Activated T-cell treated with anti-CD3 and anti-CD28 coated beads, Interleukin-2, amount 50 U/mL, for 4 hours (primary cell): ENCODE measurements at regions not wholly inside any gene's neighbourhood (a gene's known extent, or its start where the extent isn't known, plus 50 kb on each side); places are given as distances from the start of the nearest gene placed in this dataset.
A peak's percentile ranks its signal among the peaks of the same experiment; 100 is the strongest.

Experiments used
- ATAC-seq, 2 donors: fragments of 200-7000 bp; cut with Tn5 transposase; one replicate each; pipeline ENCODE4 v1.10.0; 2021
- DNase-seq: peaks from one replicate; pipeline ENCODE4 v3.0.0-alpha.2; 2020
- H3K27me3 Mint-ChIP-seq: one replicate; pipeline ENCODE4 v1.8.0; 2021; ENCODE audit warnings: low read depth, mixed read lengths
- H3K36me3 Mint-ChIP-seq: one replicate; pipeline ENCODE4 v1.8.0; 2022; ENCODE audit warnings: mixed read lengths; ENCODE audit not compliant: insufficient read depth
- H3K4me1 Mint-ChIP-seq: one replicate; pipeline ENCODE4 v1.8.0; 2021; ENCODE audit warnings: low read depth, mixed read lengths
- H3K4me3 Mint-ChIP-seq: one replicate; pipeline ENCODE4 v1.8.0; 2021; ENCODE audit warnings: mild to moderate bottlenecking, moderate library complexity, mixed read lengths
- H3K9me3 Mint-ChIP-seq: one replicate; pipeline ENCODE4 v1.8.0; 2021; ENCODE audit warnings: mixed read lengths

DNA sequence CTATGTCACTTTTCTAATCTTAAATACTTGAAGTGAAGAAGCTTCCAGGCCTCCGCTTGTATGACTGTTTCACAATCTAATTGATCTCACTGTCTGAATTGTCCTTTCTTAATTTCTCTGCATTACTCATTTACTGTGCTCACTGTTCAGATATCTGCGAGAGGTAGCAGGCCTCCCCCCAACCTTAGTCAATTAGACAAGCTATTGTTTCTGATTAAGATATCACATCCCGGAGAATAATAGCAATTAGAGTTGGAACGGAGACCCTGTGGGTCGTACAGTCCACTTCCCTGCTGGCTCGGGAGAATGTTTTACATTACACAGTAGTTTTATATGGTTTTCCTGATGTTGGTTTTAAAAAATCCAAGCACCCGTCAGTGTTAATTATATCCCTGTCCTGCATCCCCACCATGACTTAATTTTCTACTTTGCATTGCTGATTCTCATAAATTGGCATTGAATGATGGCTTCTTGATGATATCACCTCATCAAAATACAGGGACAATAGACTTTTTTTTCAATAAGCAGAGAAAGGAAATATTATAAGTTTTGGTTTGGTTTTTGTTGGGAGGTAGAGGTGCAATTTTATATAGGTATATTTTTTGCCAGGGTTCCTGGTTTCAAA is 178.7 kb upstream of the TSHZ2 start:
- ATAC-seq = no peak
- H3K4me3 Mint-ChIP-seq = no peak overlapping the region
- no peaks in the 10 kb centered on the region for H3K36me3 Mint-ChIP-seq
- H3K4me1 Mint-ChIP-seq = no peaks in the 10 kb centered on the region
- DNase-seq = no peak
- no peaks in the 10 kb centered on the region for H3K27me3 Mint-ChIP-seq
- H3K9me3 Mint-ChIP-seq = no peaks in the 10 kb centered on the region

DNA sequence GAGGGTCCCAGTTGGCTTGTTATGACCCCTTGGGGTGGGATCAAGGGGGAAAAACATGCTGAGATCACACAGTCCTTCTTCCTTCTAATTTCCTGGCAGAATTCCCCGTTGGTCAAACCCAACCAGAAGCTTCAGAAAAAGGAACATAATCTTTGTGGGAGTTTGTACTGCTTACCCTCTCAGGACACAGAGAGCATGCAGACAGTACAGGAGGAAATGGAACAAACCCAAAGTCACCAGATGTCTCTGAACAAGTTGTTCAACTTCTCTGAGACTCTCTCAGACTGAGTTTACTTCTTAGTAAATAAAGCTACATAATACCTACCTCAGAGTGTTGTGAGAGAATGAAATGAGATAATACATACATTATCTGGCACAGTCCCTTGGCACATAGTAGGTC is 181.1 kb upstream of the TSHZ2 start:
- no peak for DNase-seq
- Mint-ChIP-seq H3K9me3 (no peaks in the 10 kb centered on the region), H3K36me3 (no peaks in the 10 kb centered on the region), H3K4me3 (no peak overlapping the region), H3K4me1 (no peaks in the 10 kb centered on the region), H3K27me3 (peaks cover 5% of the 10 kb centered on the region)
- ATAC-seq = no peak

DNA sequence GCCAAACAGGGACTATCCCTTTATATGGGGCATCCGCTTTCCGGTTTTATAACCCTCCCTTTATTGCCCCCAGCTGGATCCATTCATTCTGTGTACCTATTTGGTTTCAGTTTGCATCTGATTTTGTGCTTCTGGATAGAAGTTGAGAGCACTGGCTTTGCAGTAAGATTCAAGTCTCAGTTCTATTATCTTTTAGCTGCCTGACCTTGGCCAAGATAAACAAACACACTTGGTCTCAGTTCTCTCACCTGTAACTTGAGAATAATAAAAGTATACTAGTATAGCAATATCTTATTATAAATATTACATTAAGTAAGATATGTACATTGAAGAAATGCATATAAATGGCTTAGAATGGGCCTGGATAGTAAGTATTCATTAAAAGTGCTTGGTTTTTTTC is 182.4 kb upstream of the TSHZ2 start:
- Mint-ChIP-seq H3K4me3 (no peak overlapping the region), H3K9me3 (no peaks in the 10 kb centered on the region), H3K27me3 (peaks cover 6% of the 10 kb centered on the region), H3K4me1 (no peaks in the 10 kb centered on the region), H3K36me3 (no peaks in the 10 kb centered on the region)
- ATAC-seq (no peak), DNase-seq (no peak)

DNA sequence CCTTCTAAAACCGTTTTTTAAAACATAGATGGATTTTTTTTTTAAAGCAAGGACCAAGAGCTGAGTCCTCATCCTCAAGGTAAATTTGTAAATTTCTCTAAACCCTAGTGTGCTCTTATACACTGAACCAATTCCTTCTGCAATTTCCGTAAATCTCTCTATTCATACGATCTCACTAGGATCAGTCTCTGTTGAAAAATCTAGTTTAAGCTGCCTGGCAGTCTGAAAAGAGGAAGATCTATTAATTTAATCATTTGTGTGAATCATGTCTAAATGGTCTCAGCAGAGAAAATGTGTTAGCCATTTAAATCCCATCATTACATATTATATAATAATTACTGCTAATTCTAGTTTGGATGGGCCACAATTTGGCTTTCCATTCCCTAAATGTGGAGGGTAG is 184.2 kb upstream of the TSHZ2 start:
- Mint-ChIP-seq H3K4me3 (no peak overlapping the region), H3K36me3 (no peaks in the 10 kb centered on the region), H3K27me3 (peaks cover 6% of the 10 kb centered on the region), H3K4me1 (no peaks in the 10 kb centered on the region), H3K9me3 (no peaks in the 10 kb centered on the region)
- ATAC-seq (no peak), DNase-seq (no peak)

DNA sequence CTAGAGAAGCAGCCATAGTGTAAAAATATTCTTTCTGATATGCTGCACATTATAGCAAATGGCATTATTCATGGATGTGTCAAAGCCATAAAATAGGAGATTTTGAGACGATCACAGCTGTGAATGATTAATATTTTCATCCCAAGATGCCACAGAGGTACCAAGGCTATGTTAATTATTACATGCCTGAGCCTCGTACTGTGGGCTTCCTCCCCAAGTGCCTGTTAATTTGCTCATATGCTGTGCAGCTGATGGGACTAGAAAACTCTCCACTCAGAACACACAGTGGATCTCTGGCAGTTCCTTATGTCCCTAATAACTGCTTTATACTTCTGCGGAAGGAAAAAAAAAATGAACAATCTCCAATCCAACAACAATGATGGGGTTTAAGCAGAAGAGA is 184.9 kb upstream of the TSHZ2 start:
- Mint-ChIP-seq H3K27me3 (peaks cover 6% of the 10 kb centered on the region), H3K9me3 (no peaks in the 10 kb centered on the region), H3K36me3 (no peaks in the 10 kb centered on the region), H3K4me1 (no peaks in the 10 kb centered on the region), H3K4me3 (no peak overlapping the region)
- DNase-seq (no peak), ATAC-seq (no peak)

DNA sequence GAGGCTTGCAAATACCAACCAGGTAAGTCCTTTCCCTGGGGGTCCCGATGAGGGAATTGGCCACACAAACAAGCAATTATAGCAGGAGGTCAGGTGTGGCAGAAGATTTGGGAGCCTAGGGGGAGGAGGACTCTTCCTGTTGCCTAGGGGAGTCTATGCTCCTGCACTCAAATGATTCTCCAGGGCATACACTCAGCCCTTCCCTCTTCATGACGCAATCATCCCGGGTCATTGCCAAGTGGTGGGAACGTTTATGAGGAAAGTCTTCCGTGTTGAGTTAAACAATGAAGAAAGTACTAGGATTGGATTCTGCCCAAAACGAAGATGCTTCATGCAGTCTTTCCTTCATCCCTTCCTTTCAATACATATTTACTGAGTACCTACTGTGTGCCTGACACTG is 186.5 kb upstream of the TSHZ2 start:
- ATAC-seq (no peak), DNase-seq (no peak)
- Mint-ChIP-seq H3K4me1 (no peaks in the 10 kb centered on the region), H3K27me3 (peaks cover 6% of the 10 kb centered on the region), H3K36me3 (no peaks in the 10 kb centered on the region), H3K4me3 (no peak overlapping the region), H3K9me3 (no peaks in the 10 kb centered on the region)

DNA sequence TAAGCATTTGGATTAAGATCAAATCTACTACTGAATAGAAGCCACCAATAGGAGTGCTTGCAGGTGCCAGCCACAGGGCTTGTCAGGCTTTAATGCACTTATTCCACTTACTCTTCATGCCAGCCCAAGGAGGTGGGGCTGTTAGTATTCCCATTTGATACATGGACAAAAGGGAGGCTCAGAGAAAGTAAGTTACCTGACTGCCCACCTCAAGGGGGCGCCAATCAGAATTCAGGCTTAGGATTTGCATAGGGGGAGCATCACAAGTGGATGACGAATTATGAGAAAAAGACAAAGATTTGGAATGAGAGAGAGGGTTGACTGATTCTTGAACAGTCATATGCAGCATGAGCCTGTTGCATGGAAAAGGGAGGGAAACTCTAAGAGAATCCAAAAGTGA is 188.4 kb upstream of the TSHZ2 start:
- H3K27me3 Mint-ChIP-seq = peaks cover 6% of the 10 kb centered on the region
- no peaks in the 10 kb centered on the region for H3K4me1 Mint-ChIP-seq
- DNase-seq (peak; percentile 10), ATAC-seq (no peak)
- no peaks in the 10 kb centered on the region for H3K9me3 Mint-ChIP-seq
- no peak overlapping the region for H3K4me3 Mint-ChIP-seq
- H3K36me3 Mint-ChIP-seq = no peaks in the 10 kb centered on the region

DNA sequence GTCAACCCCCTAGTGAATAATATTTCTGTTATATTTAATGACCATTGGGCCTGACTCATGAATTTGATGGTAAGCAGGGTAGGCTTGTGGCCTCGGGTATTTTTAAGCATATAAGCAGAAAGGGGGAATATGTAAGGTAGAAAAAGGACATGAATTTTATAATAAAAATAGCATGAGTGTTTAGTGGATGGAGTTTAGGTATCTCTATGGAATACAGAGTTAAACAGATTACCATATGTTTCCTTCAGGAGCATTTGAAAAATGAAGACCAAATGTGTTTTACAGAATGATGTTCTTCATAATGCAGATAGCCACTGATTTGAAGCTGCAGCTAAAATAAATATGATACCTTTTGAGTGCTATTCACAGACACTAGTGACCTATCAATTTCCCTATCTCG is 191.7 kb upstream of the TSHZ2 start:
- DNase-seq (no peak), ATAC-seq (no peak)
- no peaks in the 10 kb centered on the region for H3K4me1 Mint-ChIP-seq
- no peaks in the 10 kb centered on the region for H3K9me3 Mint-ChIP-seq
- no peak overlapping the region for H3K4me3 Mint-ChIP-seq
- H3K36me3 Mint-ChIP-seq = no peaks in the 10 kb centered on the region
- no peaks in the 10 kb centered on the region for H3K27me3 Mint-ChIP-seq

DNA sequence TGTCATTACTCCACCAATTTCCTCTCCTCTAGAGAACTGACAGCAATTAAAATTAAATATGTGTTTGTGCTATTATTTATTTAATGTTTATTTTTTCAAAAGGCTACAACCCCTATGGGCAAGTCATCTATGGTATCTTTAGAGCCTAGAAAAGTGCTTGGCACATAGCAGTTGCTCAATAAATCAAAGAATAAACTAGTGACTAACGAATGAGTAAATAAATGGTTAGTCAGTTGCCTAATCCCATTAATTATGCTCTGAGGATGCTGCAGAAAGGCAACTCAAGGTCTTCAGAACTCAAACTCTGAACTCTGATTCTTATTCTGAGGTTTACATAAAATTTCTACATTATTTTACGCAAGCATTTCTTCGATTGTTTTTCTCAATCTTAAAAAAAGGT is 193.0 kb upstream of the TSHZ2 start:
- Mint-ChIP-seq H3K4me1 (no peaks in the 10 kb centered on the region), H3K9me3 (no peaks in the 10 kb centered on the region), H3K36me3 (no peaks in the 10 kb centered on the region), H3K4me3 (no peak overlapping the region), H3K27me3 (no peaks in the 10 kb centered on the region)
- ATAC-seq (no peak), DNase-seq (no peak)

DNA sequence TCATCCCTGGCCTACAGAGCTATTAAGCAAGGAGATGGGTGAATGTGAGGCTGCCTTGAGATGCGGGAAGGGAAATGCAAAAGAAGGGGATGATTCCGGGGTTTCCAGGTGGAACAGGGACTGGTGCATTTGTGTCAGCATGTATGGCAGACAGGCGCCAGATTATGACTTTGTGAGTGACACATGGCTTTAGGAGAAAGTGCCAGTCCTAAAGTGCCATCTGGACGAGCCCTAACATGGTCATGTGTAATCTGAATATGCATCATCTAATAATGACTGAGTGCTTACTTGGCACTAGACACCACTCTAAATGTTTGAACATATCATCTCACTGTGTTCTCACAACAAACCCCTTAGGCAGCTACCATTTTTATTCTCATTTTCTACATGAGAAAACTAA is 195.0 kb upstream of the TSHZ2 start:
- ATAC-seq (no peak), DNase-seq (no peak)
- no peak overlapping the region for H3K4me3 Mint-ChIP-seq
- H3K27me3 Mint-ChIP-seq = no peaks in the 10 kb centered on the region
- no peaks in the 10 kb centered on the region for H3K9me3 Mint-ChIP-seq
- no peaks in the 10 kb centered on the region for H3K4me1 Mint-ChIP-seq
- H3K36me3 Mint-ChIP-seq = no peaks in the 10 kb centered on the region

DNA sequence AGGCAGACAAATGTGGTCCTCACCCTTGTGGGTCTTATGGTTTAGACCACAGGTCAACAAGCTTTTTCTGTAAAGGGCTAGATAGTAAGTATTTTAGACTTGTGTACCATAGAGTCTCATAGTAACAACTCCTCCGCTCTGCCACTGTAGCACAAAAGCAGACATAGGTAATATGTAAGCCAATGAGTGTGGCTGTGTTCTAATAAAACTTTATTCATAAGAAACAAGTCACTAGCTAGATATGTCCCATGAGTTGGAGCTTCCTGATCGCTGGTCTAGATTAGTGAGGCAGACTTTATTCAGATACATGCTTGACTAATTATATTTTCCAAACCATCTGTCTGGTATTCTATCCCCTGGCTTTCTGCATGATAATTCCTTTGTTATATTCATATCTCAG is 196.4 kb upstream of the TSHZ2 start:
- Mint-ChIP-seq H3K9me3 (no peaks in the 10 kb centered on the region), H3K4me1 (no peaks in the 10 kb centered on the region), H3K36me3 (no peaks in the 10 kb centered on the region), H3K4me3 (no peak overlapping the region), H3K27me3 (no peaks in the 10 kb centered on the region)
- ATAC-seq = no peak
- no peak for DNase-seq

DNA sequence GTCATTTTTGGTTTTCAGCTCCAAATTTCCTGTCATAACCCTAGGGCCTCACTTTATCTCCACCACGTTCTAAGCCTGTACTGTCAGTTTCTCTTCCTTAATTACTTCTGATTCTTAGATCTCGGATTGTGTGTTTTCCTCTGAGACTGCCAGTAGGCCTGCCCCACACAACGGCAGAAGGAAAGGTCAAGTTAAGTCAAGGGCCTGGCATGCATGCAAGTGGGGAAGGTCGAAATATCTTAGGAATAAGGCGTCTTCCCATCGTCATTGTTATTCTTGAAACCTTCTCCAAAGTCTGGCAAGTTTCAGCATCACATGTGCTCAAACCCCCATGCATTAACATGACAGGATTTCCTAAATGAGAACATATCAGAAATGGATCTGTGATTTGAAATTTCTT is 203.5 kb upstream of the TSHZ2 start:
- Mint-ChIP-seq H3K4me3 (no peak overlapping the region), H3K4me1 (no peaks in the 10 kb centered on the region), H3K36me3 (no peaks in the 10 kb centered on the region), H3K9me3 (no peaks in the 10 kb centered on the region), H3K27me3 (no peaks in the 10 kb centered on the region)
- no peak for ATAC-seq
- DNase-seq = no peak

DNA sequence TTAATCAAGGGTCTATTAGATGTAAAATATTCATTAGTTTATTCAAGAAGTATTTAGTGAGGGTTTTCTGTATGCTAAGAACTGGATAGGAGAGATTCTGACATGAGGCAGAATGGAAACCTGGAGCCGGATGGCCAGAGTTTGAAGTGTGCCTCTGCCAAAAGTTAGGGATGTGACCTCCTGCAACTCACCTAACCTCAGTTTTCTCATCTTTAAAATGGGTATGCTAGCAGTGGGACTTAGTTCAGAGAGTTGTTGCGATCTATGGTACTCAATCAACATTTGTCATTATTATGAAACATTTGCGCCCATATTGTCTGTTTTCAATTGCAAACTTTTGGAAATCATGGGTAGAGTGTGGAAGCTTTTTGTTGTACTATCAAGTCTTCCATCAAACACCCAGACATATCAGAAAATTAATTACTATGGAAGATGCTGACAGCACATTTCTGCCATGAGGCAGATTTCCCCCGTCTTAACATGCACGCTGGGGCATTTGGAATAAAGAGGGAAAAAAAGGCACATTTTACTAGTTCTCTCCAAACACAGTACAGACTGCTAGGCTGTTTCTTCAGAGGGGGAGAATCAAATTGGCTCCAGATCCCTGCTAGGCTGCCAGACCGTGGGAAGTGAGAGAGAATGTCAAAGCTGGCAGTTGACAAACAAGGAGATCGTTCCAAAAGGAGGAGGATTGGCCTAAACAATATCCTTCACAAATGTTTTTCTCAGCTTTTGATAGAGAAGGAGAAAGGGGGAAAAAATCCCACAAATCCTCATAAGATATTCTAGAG is 205.3 kb upstream of the TSHZ2 start:
- Mint-ChIP-seq H3K36me3 (no peaks in the 10 kb centered on the region), H3K4me1 (no peaks in the 10 kb centered on the region), H3K4me3 (no peak overlapping the region), H3K9me3 (no peaks in the 10 kb centered on the region), H3K27me3 (no peaks in the 10 kb centered on the region)
- no peak for ATAC-seq
- no peak for DNase-seq

DNA sequence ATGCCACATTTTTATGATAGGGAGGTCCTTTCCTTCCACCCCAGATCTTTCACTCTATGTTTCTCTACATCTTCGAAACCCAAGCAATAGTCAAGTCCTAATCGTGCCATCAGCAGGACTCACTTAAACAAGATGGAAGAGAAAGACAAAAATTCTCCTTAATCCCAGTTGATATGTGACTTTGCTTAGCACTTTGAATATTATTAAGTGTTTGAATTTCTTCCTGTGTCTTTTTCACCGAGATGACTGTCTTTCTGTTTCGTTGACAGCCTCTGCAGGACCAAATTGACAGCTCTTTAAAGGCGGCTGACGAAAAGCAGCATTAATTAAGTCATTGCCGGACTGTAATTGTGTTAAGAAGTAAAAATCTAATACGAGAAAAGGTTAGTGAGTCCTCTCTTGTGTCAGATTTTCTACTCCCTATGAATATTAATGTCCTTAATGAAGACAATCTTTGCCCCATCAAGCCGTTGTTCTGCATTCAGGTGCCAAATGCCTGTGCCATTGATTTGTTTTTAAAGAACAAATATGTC is 208.8 kb upstream of the TSHZ2 start:
- ATAC-seq = no peak
- no peaks in the 10 kb centered on the region for H3K4me1 Mint-ChIP-seq

DNA sequence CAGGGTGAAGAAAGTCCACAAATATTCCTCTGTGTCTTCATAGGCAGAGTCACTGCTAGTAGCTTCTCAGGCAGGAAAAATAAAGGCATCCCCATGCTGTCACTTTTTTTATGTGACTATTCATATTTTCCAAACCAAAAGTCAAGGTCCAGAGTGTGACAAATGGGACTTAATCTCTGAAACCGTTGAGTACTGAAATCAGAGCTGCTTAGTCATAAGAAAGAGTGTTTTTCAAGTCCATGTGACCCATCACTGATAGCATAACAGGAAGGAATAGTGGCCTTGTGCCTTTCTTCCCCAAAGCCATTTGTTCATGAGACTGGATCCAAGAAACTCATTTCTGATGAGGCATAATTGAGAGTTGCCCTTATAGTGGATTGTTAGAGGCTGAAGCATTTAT is 210.3 kb upstream of the TSHZ2 start:
- no peak for ATAC-seq
- Mint-ChIP-seq H3K9me3 (no peaks in the 10 kb centered on the region), H3K4me3 (no peak overlapping the region), H3K4me1 (no peaks in the 10 kb centered on the region), H3K36me3 (no peaks in the 10 kb centered on the region), H3K27me3 (no peaks in the 10 kb centered on the region)
- no peak for DNase-seq

More for the DNA sequence above, 208.8 kb upstream of the TSHZ2 start:
- DNase-seq = no peak
- Mint-ChIP-seq H3K9me3 (no peaks in the 10 kb centered on the region), H3K36me3 (no peaks in the 10 kb centered on the region), H3K27me3 (no peaks in the 10 kb centered on the region), H3K4me3 (no peak overlapping the region)
